ENCODE measurements at regions not wholly inside any gene's neighbourhood (a gene's known extent, or its start where the extent isn't known, plus 50 kb on each side); places are given as distances from the start of the nearest gene placed in this dataset.
"Not testable (repeated sequence)": the region's sequence is repeated elsewhere in the genome, so short reads cannot be mapped to it uniquely, and the experiment has no call there.

- no peak for DNase-seq
These were observed 53.4 kb downstream of the OR2K2 start for GRCh38 chr9:111276431-111277128.

DNA sequence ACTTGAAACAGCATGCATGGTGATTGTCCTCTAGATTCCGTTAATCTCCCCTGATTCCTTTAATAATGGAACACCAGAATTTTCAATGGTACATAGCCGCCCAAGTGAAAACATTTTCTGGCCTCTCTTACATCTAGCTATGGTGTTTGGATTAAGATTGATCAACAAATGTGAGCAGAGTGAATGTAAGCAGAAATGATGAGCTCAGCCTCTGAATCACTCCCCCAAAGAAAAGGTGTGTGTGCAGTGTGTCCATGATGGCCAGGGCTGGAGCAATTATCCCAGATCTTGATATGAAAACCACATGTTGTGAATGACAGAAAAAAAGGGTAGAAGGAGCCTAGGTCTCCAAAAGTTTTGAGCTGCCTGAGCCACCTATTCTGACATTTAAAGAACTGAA is 55.3 kb downstream of the OR2K2 start:
- no peak for DNase-seq

GRCh38 chr9:111272581-111272980 is 57.4 kb downstream of the OR2K2 start:
- DNase-seq, result no peak

DNA sequence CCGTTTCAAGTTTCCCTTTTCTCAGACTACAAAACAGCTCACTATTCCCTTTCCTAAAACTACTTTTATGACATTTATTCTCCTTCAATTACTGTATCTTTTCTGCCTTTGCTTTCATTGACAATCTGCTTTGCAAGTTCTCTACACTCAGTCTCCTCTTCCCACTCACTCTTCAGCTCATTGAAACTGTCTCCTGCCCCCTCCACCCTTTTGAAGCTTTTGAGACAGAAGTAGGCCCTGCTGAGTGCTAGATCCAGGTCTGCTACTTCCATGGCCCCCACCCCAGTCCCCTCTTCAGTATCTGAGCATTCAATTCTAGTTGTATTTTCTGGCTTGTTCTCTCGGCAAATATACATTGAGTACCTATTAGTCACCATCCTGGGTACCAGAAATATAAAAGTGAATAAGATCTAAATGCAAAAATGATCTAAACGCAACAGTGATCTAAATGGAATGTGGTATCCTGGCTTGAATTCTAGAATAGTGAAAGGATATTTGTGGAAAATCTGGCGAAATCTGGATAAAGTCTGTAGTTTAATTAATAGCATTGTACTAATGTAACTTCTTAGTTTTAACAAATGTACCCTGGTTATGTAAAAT is 58.4 kb downstream of the OR2K2 start:
- DNase-seq, result no peak

GRCh38 chr9:111271047-111271446 is 59.0 kb downstream of the OR2K2 start:
- DNase-seq, result no peak

DNA sequence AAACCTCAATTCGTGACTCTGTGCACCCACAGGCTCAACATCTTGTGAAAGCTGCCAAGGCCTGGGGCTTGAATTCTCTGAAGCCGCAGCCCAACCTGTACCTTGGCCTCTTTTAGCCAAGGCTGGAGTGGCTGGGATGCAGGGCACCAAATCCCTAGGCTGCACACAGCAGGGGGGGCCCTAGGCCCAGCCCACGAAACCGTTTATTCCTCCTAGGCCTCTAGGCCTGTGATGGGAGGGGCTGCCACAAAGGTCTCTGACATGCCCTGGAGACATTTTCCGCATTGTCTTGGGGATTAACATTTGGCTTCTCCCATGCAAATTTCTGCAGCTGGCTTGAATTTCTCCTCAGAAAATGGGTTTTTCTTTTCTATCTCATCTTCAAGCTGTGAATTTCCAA is 64.0 kb downstream of the OR2K2 start:
- not testable (repeated sequence) for DNase-seq

GRCh38 chr9:111263116-111263515 is 66.9 kb downstream of the OR2K2 start:
- DNase-seq, result no peak

DNA sequence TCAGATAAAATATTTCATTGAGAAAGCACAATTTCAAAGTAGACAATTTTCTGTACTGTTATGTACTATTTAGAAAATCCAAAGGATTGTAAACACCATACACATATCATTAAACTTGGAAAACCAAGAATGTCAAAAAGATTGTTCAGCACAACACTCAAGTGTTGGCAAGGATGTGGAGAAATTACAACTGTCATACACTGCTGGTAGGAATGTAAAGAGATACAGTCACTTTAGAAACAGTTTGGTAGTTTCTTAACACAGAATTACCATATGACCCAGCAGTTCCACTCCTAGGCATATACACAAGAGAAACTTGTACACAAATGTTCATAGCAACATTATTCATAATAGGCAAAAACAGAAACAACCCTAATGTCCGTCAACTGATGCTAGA is 71.2 kb downstream of the OR2K2 start:
- no peak for DNase-seq

DNA sequence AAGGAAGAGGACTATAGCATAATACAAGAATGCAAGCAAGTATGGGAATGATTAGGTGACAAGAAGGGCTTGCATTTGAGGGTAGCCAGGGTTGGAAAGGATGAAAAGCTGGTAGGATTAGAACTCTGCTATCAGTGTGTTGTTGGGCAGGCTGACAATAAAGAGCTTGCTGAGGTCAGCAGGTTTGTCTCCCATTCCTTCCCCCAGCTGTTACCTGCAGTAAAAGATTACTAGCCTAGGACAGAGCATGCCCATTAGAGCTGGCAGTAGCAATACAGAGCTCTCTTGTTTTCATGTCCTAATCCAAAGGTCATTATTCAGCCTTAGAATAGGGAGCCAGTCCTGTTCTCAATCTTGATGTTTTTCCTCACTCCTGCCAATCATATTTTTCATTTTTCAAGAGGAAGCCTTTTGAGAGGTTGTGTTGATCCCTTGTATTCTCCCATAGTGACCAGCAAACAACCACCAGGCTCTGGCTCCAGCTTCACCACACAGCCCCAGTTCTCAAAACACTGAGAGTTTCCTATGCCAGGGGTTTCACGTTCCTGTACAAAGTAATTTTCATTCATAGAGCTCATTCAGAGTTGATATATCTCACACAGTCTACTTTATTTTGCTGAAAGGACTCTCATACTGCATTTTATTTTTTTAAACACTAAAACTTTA is 71.7 kb downstream of the OR2K2 start:
- no peak for DNase-seq

DNA sequence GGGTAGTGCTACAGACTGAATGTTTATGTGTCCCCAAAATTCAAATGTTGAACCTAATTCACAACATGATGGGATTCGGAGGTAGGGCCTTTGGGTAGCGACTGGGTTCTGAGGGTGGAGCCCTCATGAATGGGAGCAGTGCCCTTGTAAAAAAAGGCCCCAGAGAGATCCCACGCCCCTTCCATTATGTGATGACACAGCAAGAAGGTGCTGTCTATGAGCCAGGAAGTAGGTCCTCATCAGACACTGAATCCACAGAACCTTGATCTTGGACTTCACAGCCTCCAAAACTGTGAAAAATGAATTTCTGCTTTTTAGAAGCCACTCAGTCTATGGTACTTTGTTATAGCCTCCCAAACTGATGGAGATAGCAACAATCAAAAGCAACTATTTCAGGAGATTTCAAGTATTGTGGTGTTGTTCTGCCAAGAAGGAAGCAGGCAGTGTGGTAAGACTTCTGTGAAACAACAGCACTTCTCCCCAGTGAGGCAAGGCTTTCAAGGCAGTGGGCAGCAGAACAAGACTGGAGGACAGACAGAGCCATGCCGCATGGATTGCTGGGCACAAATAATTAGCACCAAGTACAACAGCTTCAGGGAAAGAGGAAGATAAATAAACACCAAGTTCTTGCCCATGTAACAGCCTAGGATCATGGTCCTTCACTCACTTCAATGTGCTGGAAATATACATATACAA is 76.1 kb downstream of the OR2K2 start:
- DNase-seq, result no peak

- DNase-seq, result no peak
These were observed 78.9 kb downstream of the OR2K2 start for GRCh38 chr9:111250875-111251842.

DNA sequence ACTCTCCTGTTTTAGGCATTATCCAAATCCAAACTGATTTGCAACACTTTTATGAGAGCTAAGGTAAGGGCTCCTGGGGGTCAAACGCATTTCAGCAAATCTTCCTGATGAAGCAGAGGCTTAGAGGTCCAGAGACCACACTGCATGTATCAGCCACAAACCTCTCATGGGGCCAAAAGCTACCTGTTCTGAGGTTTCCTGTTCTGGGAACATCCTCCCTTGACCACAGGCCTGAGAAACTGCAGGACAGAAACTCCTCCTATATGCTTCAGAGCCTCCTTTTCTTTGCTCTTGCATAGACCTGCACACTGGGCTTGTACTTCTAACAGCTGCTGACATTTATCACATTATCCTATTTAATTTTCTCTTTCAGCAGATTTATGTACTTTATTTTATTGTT is 92.6 kb downstream of the OR2K2 start:
- DNase-seq, result no peak

DNA sequence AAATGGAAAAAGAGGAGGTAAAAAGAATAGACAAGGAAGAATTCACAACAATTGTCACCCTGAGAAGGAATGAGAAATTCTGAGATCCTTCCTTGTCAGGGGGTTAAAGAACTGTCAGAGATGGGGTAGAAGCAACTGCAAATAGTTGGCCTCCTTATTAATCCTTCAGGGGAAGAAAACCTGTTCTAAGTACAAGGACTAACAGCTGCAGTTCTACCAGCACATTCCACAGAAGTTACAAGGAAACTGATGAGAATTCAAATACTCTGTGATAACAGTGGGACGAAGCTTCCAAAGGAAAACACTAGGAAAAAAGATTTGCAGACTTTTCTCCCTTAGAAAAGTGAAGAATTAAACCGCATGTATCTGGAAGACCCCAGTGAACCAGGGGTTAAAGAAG is 93.7 kb downstream of the OR2K2 start:
- DNase-seq, result no peak

GRCh38 chr9:111233963-111234362 is 96.1 kb downstream of the OR2K2 start:
- DNase-seq, result no peak

DNA sequence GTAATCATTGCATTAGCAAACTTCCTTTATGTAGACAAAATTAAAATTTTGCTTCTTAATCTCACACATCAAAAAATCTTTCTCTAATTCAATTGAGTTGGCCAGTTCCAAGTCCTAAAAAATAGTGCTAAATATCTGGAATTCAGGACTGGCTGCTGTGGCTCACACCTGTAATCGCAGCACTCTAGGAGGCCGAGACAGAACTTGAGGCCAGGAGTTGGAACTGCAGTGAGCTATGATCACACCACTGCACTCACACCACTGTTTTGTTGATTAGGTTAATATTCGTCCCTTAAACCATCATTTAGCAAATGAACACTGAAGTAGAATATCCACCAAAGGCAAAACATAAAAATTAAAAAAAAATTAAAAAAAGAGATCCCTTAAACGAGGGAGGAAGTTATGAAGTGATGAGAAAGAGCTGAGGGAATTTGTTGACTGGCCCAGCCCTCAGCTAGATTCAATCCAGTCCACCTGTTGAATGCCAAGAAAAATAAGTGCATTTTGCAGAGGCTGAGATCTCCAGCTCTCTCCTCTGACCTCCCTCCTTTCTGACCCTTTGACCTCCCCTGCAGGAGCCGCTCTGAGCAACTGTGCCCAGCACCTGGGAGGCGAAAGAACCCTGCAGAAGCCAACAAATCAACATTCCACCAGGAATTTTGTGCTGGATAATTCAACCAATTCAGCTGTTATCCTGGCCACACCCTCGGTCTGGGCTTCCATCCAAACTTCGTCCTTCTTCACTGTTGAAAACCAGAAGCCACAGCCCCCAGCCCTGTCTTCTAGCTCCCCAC is 96.8 kb downstream of the OR2K2 start:
- no peak for DNase-seq

- DNase-seq, result no peak
These were observed 98.0 kb downstream of the OR2K2 start for GRCh38 chr9:111231801-111232580.

GRCh38 chr9:111222757-111223156 is 107.3 kb downstream of the OR2K2 start:
- DNase-seq, result no peak

DNA sequence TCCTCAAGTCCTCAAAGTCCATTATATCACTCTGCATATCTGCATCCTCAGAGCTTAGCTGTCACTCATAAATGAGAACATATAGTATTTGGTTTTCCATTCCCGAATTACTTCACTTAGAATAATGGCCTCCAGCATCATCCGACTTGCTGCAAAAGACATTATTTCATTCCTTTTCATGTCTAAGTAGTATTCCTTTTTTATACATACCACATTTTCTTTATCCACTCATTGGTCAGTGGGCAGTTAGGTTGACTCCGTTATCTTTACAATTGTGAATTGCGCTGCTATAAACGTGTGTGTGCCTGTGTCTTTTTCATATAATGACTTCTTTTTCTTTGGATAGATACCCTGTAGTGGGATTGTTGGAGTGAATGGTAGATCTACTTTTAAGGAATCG is 117.2 kb downstream of the OR2K2 start:
- DNase-seq, result no peak

- DNase-seq, result no peak
These were observed 131.1 kb downstream of the OR2K2 start for GRCh38 chr9:111198936-111199335.

DNA sequence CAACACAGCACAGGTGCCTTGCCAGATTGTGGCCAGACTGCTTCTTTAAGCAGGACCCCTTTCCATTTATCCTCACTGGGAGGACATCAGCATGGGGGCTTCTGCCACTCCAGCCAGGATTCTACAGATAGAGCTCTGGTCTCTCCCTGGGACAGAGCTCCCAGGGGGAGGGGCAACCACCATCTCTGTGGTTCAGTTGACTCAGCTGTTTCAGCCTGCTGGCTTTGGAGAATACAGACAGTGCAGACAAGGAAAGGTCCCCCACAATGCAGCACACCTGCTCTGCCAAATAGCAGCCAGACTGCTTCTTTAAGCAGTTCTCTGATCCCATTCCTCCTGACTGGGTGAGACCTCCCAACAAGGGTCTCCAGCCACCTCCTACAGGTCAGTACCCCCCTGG is 132.8 kb downstream of the OR2K2 start:
- no peak for DNase-seq

DNA sequence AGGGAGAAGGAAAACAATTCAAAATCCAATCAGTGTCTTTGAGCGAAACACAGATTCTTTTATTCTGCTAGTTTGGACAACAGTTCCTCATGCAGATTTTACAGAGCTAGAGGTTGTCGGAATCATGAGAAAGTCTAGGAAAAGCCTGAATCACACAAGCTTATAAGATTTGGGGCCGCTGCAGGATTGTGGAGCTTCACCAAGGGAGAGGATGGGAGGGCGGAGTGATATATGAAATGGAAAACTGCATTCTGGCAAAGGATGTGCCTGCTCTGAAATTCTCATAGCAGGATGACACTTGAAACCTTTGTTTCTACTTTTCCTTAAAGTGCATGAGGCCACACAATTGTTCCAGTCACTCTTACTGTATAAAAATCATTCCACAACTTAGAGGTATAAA is 134.3 kb downstream of the OR2K2 start:
- no peak for DNase-seq

Measured in NCI-H2029 treated with DMSO at 0.1 percent for 48 hours (cell line).